ENCODE measurements at regions not wholly inside any gene's neighbourhood (a gene's known extent, or its start where the extent isn't known, plus 50 kb on each side); places are given as distances from the start of the nearest gene placed in this dataset.

DNA sequence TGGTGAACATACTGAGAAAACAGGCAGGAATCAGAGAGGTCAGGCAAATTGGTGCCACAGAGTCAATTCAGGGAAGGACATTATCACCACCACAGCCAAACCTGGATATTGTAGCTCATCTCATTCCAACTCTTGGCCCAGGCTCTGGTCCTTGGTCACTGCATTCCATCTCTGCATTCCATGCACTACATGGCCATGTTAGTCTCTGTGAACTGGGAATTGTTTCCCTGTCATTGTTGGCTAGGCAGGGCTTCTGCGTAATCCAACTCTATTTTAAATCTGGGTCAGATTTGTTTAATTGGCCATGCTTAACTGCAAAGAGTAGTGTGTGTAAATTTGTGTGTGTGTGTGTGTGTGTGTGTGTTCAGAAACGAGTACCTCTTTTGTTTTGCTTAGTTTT is 837.6 kb upstream of the ADAMTS5 start:
- no peak for TF ChIP-seq CTCF (optimal IDR thresholded peaks at IDR 0.05 in 1 of 3, IDR thresholded peaks at IDR 0.05 in 1 of 3, conservative IDR thresholded peaks at IDR 0.05 in 1 of 3; ENCODE audit: extremely low read depth in 1 of 3, insufficient read depth in 2 of 3, low read length in 3 of 3)
- no peak for TF ChIP-seq EZH2 (IDR thresholded peaks at IDR 0.05; ENCODE audit: low read length)
